ENCODE measurements at regions not wholly inside any gene's neighbourhood (a gene's known extent, or its start where the extent isn't known, plus 50 kb on each side); places are given as distances from the start of the nearest gene placed in this dataset.

GRCh38 chr12:78756936-78757335 lies 107.6 kb upstream of the SYT1 start:
- Histone ChIP-seq H3K36me3 (no peaks in the 10 kb centered on the region), H3K9me3 (no peaks in the 10 kb centered on the region), H3K4me3 (no peak overlapping the region), H3K27ac (no peak overlapping the region), H3K27me3 (no peaks in the 10 kb centered on the region), H3K4me1 (no peaks in the 10 kb centered on the region)
- WGBS, 2 donors = 93 to 95% methylated on average over 2 of the region's 2 CpGs
- intact Hi-C loops (cut with DNase I) = no loop called here
- TF ChIP-seq POLR2AphosphoS5 (IDR thresholded peaks at IDR 0.05) (no peak), POLR2A (IDR thresholded peaks at IDR 0.05) (no peak), EP300 (IDR thresholded peaks at IDR 0.05) (no peak), CTCF (IDR thresholded peaks at IDR 0.05) (no peak)
- no peak for DNase-seq

DNA sequence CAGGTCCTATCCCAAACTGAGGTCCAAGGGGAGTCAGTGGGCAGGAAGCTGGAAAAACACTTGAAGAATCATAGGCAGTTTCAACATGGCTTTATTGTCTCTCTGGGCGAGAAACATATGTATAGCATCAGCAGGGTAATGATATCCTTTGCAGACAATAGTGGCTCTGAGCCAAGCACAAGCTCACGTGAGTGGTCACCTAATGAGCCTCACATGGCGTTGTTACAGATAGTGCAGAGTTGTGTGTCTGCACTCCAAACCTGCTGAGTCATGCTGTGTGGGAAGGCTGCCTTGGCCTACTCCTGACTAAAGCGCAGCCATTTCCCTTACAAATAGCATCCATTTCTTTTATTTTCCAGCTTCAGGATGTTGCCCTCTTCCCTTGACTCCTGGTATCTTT lies 105.2 kb upstream of the SYT1 start:
- no peaks in the 10 kb centered on the region for H3K27me3 ChIP-seq
- H3K27ac ChIP-seq = no peak overlapping the region
- 66 to 84% methylated on average over 4 of the region's 4 CpGs for WGBS, 2 donors
- no peak overlapping the region for H3K4me3 ChIP-seq
- intact Hi-C loops (cut with DNase I) = no loop called here
- DNase-seq = no peak
- no peak for TF ChIP-seq CTCF (IDR thresholded peaks at IDR 0.05)
- no peak for TF ChIP-seq POLR2A (IDR thresholded peaks at IDR 0.05)
- no peak for TF ChIP-seq EP300 (IDR thresholded peaks at IDR 0.05)
- no peak for TF ChIP-seq POLR2AphosphoS5 (IDR thresholded peaks at IDR 0.05)
- H3K36me3 ChIP-seq = no peaks in the 10 kb centered on the region
- H3K9me3 ChIP-seq = no peaks in the 10 kb centered on the region
- no peaks in the 10 kb centered on the region for H3K4me1 ChIP-seq

- intact Hi-C loops (cut with DNase I) = no loop called here
- Histone ChIP-seq H3K4me3 (no peak overlapping the region), H3K36me3 (no peaks in the 10 kb centered on the region), H3K9me3 (no peaks in the 10 kb centered on the region), H3K4me1 (no peaks in the 10 kb centered on the region), H3K27ac (no peak overlapping the region), H3K27me3 (no peaks in the 10 kb centered on the region)
- TF ChIP-seq CTCF (IDR thresholded peaks at IDR 0.05) (no peak), EP300 (IDR thresholded peaks at IDR 0.05) (no peak), POLR2A (IDR thresholded peaks at IDR 0.05) (no peak), POLR2AphosphoS5 (IDR thresholded peaks at IDR 0.05) (no peak)
- DNase-seq = no peak
- 83 to 92% methylated on average over 5 of the region's 5 CpGs for WGBS, 2 donors
Observed at GRCh38 chr12:78760906-78761305, 103.7 kb upstream of the SYT1 start.

- Histone ChIP-seq H3K27me3 (no peaks in the 10 kb centered on the region), H3K27ac (no peak overlapping the region), H3K4me1 (no peaks in the 10 kb centered on the region), H3K4me3 (no peak overlapping the region), H3K9me3 (no peaks in the 10 kb centered on the region), H3K36me3 (no peaks in the 10 kb centered on the region)
- TF ChIP-seq CTCF (IDR thresholded peaks at IDR 0.05) = no peak
- TF ChIP-seq POLR2AphosphoS5 (IDR thresholded peaks at IDR 0.05) = no peak
- no peak for TF ChIP-seq EP300 (IDR thresholded peaks at IDR 0.05)
- intact Hi-C loops (cut with DNase I) = no loop called here
- WGBS, 2 donors = 83 to 91% methylated on average over 2 of the region's 2 CpGs
- no peak for DNase-seq
Observed at GRCh38 chr12:78764913-78765312, 99.7 kb upstream of the SYT1 start.

- intact Hi-C loops (cut with DNase I) = no loop called here
- 89 to 90% methylated on average over 4 of the region's 4 CpGs for WGBS, 2 donors
- no peaks in the 10 kb centered on the region for H3K27me3 ChIP-seq
- no peak for DNase-seq
- no peak overlapping the region for H3K4me3 ChIP-seq
- no peak for TF ChIP-seq POLR2AphosphoS5 (IDR thresholded peaks at IDR 0.05)
- TF ChIP-seq CTCF (IDR thresholded peaks at IDR 0.05) = no peak
- TF ChIP-seq EP300 (IDR thresholded peaks at IDR 0.05) = no peak
- TF ChIP-seq POLR2A (IDR thresholded peaks at IDR 0.05) = no peak
- H3K36me3 ChIP-seq = no peaks in the 10 kb centered on the region
- H3K27ac ChIP-seq = no peak overlapping the region
- H3K4me1 ChIP-seq = no peaks in the 10 kb centered on the region
- H3K9me3 ChIP-seq = no peaks in the 10 kb centered on the region
Observed at GRCh38 chr12:78767264-78767981, 97.2 kb upstream of the SYT1 start.
